NOMO-1 (cell line): ENCODE measurements at regions not wholly inside any gene's neighbourhood (a gene's known extent, or its start where the extent isn't known, plus 50 kb on each side); places are given as distances from the start of the nearest gene placed in this dataset.
A peak's percentile ranks its signal among the peaks of the same experiment; 100 is the strongest.
"Not testable (repeated sequence)": the region's sequence is repeated elsewhere in the genome, so short reads cannot be mapped to it uniquely, and the experiment has no call there.

Experiments
- DNase-seq, 2 experiments: peaks; one replicate each; lab custom pipeline; 2025; ENCODE audit not compliant: unreplicated experiment in 2 of 2; lab: John Stamatoyannopoulos, UW

DNA sequence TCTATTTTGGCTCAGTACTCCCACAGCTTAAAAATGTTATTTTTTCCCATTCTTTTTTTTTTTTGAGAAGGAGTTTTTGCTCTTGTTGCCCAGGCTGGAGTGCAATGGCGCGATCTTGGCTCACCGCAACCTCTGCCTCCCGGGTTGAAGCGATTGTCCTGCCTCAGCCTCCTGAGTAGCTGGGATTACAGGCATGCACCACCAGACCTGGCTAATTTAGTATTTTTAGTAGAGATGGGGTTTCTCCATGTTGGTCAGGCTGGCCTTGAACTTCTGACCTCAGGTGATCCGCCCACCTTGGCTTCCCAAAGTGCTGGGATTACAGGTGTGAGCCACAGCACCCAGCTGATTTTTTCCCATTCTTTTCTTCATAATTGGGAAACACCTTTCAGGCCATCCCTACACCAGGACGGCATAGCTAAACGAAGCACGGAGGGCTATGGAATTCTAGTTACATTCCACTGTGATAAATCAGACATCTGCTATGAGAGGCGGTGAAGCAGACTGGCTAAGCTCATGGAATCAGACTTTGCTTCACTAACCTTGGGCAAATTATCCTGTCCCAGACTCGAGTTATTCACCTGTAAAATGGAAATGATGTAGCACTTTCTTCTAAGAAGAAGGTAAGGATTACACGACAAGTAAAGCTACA, 68.7 kb upstream of the ZFAND5 start:
- DNase-seq: not testable (repeated sequence)

GRCh38 chr9:72431036-72431435, 66.0 kb upstream of the ZFAND5 start:
- no peak for DNase-seq

- no peak for DNase-seq
Measured at GRCh38 chr9:72428329-72428728, 63.3 kb upstream of the ZFAND5 start.

GRCh38 chr9:72427801-72428200, 62.8 kb upstream of the ZFAND5 start:
- DNase-seq: no peak

- peak in 1 of 2 experiments; percentile 38 for DNase-seq
Measured at GRCh38 chr9:72424131-72424530, 59.1 kb upstream of the ZFAND5 start.

DNA sequence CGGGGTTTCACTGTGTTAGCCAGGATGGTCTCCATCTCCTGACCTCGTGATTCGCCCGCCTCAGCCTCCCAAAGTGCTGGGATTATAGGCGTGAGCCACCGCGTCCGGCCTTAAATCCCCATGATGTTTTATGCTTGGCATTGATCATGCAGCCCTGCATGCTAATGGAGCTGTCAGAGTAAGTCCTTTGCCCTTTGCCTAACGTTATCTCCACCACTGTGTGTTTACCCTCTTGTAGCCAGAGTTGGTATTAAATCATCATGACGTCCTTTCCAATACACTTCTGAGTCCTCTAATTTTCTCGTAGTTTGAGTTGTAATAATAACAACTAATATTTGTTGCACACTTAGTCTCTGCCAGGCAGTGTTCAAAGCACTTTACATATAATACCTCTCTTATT, 57.2 kb upstream of the ZFAND5 start:
- DNase-seq: no peak

GRCh38 chr9:72420783-72421182, 55.8 kb upstream of the ZFAND5 start:
- DNase-seq: no peak

GRCh38 chr9:72415948-72416347, 50.9 kb upstream of the ZFAND5 start:
- DNase-seq: no peak

- no peak for DNase-seq
Measured at GRCh38 chr9:72415163-72415562, 50.2 kb upstream of the ZFAND5 start.
